Parathyroid adenoma (tissue), 2 donors: ENCODE measurements at regions not wholly inside any gene's neighbourhood (a gene's known extent, or its start where the extent isn't known, plus 50 kb on each side); places are given as distances from the start of the nearest gene placed in this dataset.

Experiments
- H2AFZ ChIP-seq: fragments of 300-600 bp; sonication (generic); one replicate; pipeline ENCODE4 v1.7.0; 2017; ENCODE audit warnings: antibody characterized with exemption, mild to moderate bottlenecking
- H3K27ac ChIP-seq: fragments of 300-600 bp; sonication (generic); one replicate; pipeline ENCODE4 v1.7.0; 2017
- H3K27me3 ChIP-seq: fragments of 300-600 bp; sonication (generic); one replicate; pipeline ENCODE4 v1.7.0; 2017; ENCODE audit warnings: low read length; ENCODE audit not compliant: control insufficient read depth, insufficient read depth
- H3K36me3 ChIP-seq: fragments of 300-600 bp; sonication (generic); one replicate; pipeline ENCODE4 v1.7.0; 2017; ENCODE audit warnings: low read length; ENCODE audit not compliant: control insufficient read depth, insufficient read depth
- H3K4me1 ChIP-seq: fragments of 300-600 bp; sonication (generic); one replicate; pipeline ENCODE4 v1.7.0; 2017; ENCODE audit warnings: control low read depth
- H3K4me2 ChIP-seq: fragments of 300-600 bp; sonication (generic); one replicate; pipeline ENCODE4 v1.7.0; 2017; ENCODE audit warnings: low read length
- H3K4me3 ChIP-seq: fragments of 300-600 bp; sonication (generic); one replicate; pipeline ENCODE4 v1.7.0; 2017; ENCODE audit warnings: low read depth, low read length
- H3K79me2 ChIP-seq: fragments of 300-600 bp; sonication (generic); one replicate; pipeline ENCODE4 v1.7.0; 2017; ENCODE audit warnings: control low read depth
- H3K9ac ChIP-seq: fragments of 300-600 bp; sonication (generic); one replicate; pipeline ENCODE4 v1.7.0; 2017; ENCODE audit warnings: mild to moderate bottlenecking
- H3K9me3 ChIP-seq: fragments of 300-600 bp; sonication (generic); one replicate; pipeline ENCODE4 v1.7.0; 2017; ENCODE audit warnings: low read length; ENCODE audit not compliant: control insufficient read depth
- CTCF ChIP-seq: fragments of 300-600 bp; sonication (generic); IDR thresholded peaks from one replicate; pipeline ENCODE4 v1.7.0; 2017; ENCODE audit warnings: antibody characterized with exemption, mild to moderate bottlenecking
- donor health status: primary hyperparathyroidism.

GRCh38 chr16:85345129-85345639, 232.9 kb upstream of the CIBAR2 start:
- Histone ChIP-seq H3K4me2 (no peak overlapping the region), H3K9me3 (no peaks in the 10 kb centered on the region), H3K36me3 (no peaks in the 10 kb centered on the region), H3K9ac (no peak overlapping the region), H3K27me3 (no peaks in the 10 kb centered on the region), H3K4me3 (no peak overlapping the region), H2AFZ (no peak overlapping the region), H3K4me1 (no peaks in the 10 kb centered on the region), H3K27ac (no peak overlapping the region), H3K79me2 (peaks cover 14% of the 10 kb centered on the region)
- no peak for TF ChIP-seq CTCF

- no peak overlapping the region for H3K4me2 ChIP-seq
- no peaks in the 10 kb centered on the region for H3K27me3 ChIP-seq
- H3K36me3 ChIP-seq, result no peaks in the 10 kb centered on the region
- no peak overlapping the region for H2AFZ ChIP-seq
- H3K9me3 ChIP-seq, result no peaks in the 10 kb centered on the region
- no peak overlapping the region for H3K9ac ChIP-seq
- no peak overlapping the region for H3K27ac ChIP-seq
- no peak for TF ChIP-seq CTCF
- H3K4me1 ChIP-seq, result peaks cover 9% of the 10 kb centered on the region
- peaks cover 24% of the 10 kb centered on the region for H3K79me2 ChIP-seq
- H3K4me3 ChIP-seq, result no peak overlapping the region
Measured at GRCh38 chr16:85346404-85347212, 234.3 kb upstream of the CIBAR2 start.

- H3K4me2 ChIP-seq, result no peak overlapping the region
- H3K9ac ChIP-seq, result no peak overlapping the region
- no peak for TF ChIP-seq CTCF
- peaks cover 9% of the 10 kb centered on the region for H3K4me1 ChIP-seq
- H3K4me3 ChIP-seq, result no peak overlapping the region
- H3K79me2 ChIP-seq, result peaks cover 25% of the 10 kb centered on the region
- no peaks in the 10 kb centered on the region for H3K27me3 ChIP-seq
- no peak overlapping the region for H2AFZ ChIP-seq
- no peak overlapping the region for H3K27ac ChIP-seq
- no peaks in the 10 kb centered on the region for H3K36me3 ChIP-seq
- no peaks in the 10 kb centered on the region for H3K9me3 ChIP-seq
Measured at GRCh38 chr16:85347213-85347591, 234.9 kb upstream of the CIBAR2 start.

- Histone ChIP-seq H3K4me3 (no peak overlapping the region), H3K27me3 (no peaks in the 10 kb centered on the region), H3K9me3 (no peaks in the 10 kb centered on the region), H3K27ac (no peak overlapping the region), H3K4me1 (peaks cover 9% of the 10 kb centered on the region), H3K9ac (no peak overlapping the region), H3K79me2 (peaks cover 31% of the 10 kb centered on the region), H3K4me2 (no peak overlapping the region), H2AFZ (no peak overlapping the region), H3K36me3 (no peaks in the 10 kb centered on the region)
- TF ChIP-seq CTCF, result no peak
Measured at GRCh38 chr16:85348065-85348840, 236.0 kb upstream of the CIBAR2 start.
